SK-N-SH treated with all-trans-retinoic acid at 6 μM for 48 hours (cell line): ENCODE measurements at regions not wholly inside any gene's neighbourhood (a gene's known extent, or its start where the extent isn't known, plus 50 kb on each side); places are given as distances from the start of the nearest gene placed in this dataset.

ENCODE experiments used
- ATAC-seq: fragments of 200-7000 bp; cut with Tn5 transposase; 3 replicates; pipeline ENCODE4 v1.9.1; 2020; ENCODE audit warnings: mild to moderate bottlenecking, moderate library complexity
- ARNTL ChIP-seq: fragments of 450-650 bp; formaldehyde crosslinking; IDR thresholded peaks from 2 replicates; pipeline ENCODE4 v1.5.0; 2020; ENCODE audit warnings: low read depth, mild to moderate bottlenecking, moderate library complexity, borderline replicate concordance
- CSDC2 ChIP-seq: fragments of 250-450 bp; sonication (Bioruptor Pico); IDR thresholded peaks from 2 replicates; pipeline ENCODE4 v1.5.0; 2020; ENCODE audit warnings: mild to moderate bottlenecking, moderate library complexity
- ESRRG ChIP-seq: fragments of 250-450 bp; sonication (Bioruptor Pico); IDR thresholded peaks from 2 replicates; pipeline ENCODE4 v1.6.1; 2021; ENCODE audit warnings: mild to moderate bottlenecking
- GLIS3 ChIP-seq: fragments of 250-450 bp; sonication (Bioruptor Pico); IDR thresholded peaks from 2 replicates; pipeline ENCODE4 v1.5.0; 2020; ENCODE audit warnings: mild to moderate bottlenecking, moderate library complexity
- ISL1 ChIP-seq: fragments of 250-450 bp; sonication (Bioruptor Pico); IDR thresholded peaks from 2 replicates; pipeline ENCODE4 v2.1.2; 2022; ENCODE audit warnings: mild to moderate bottlenecking, moderate library complexity
- OSR1 ChIP-seq: fragments of 250-450 bp; sonication (Bioruptor Pico); IDR thresholded peaks from 2 replicates; pipeline ENCODE4 v1.8.0; 2022; ENCODE audit warnings: moderate library complexity, mild to moderate bottlenecking, inconsistent platforms
- RARB ChIP-seq: fragments of 250-450 bp; sonication (Bioruptor Pico); IDR thresholded peaks from 2 replicates; pipeline ENCODE4 v1.8.0; 2021; ENCODE audit warnings: mild to moderate bottlenecking, moderate library complexity
- SNAI2 ChIP-seq: fragments of 250-450 bp; sonication (Bioruptor Pico); IDR thresholded peaks from 2 replicates; pipeline ENCODE4 v1.5.0; 2020; ENCODE audit warnings: mild to moderate bottlenecking, moderate library complexity
- TCF4 ChIP-seq: fragments of 250-450 bp; sonication (Bioruptor Pico); IDR thresholded peaks from 2 replicates; pipeline ENCODE4 v1.8.0; 2021; ENCODE audit warnings: mild to moderate bottlenecking, moderate library complexity, borderline replicate concordance
- TOX ChIP-seq: fragments of 250-450 bp; sonication (Bioruptor Pico); IDR thresholded peaks from 2 replicates; pipeline ENCODE4 v1.8.0; 2021; ENCODE audit warnings: mild to moderate bottlenecking, moderate library complexity, borderline replicate concordance
- ZC3H10 ChIP-seq: fragments of 250-450 bp; sonication (Bioruptor Pico); IDR thresholded peaks from 2 replicates; pipeline ENCODE4 v1.5.1; 2021; ENCODE audit warnings: mild to moderate bottlenecking, moderate library complexity
- ZFP3 ChIP-seq: fragments of 250-450 bp; sonication (Bioruptor Pico); IDR thresholded peaks from 2 replicates; pipeline ENCODE4 v1.5.0; 2020; ENCODE audit warnings: mild to moderate bottlenecking, moderate library complexity
- ZFP30 ChIP-seq: fragments of 450-650 bp; formaldehyde crosslinking; IDR thresholded peaks from 2 replicates; pipeline ENCODE4 v1.5.0; 2022; ENCODE audit warnings: mild to moderate bottlenecking, moderate library complexity
- ZNF565 ChIP-seq: fragments of 450-650 bp; formaldehyde crosslinking; conservative IDR thresholded peaks from 2 replicates; pipeline ENCODE4 v1.5.0; 2020; ENCODE audit warnings: low read depth, mild to moderate bottlenecking, moderate library complexity
- ZNF70 ChIP-seq: fragments of 450-650 bp; formaldehyde crosslinking; IDR thresholded peaks from 2 replicates; pipeline ENCODE4 v1.5.0; 2020; ENCODE audit warnings: mild to moderate bottlenecking, moderate library complexity
- ZNF8 ChIP-seq: fragments of 450-650 bp; formaldehyde crosslinking; IDR thresholded peaks from 2 replicates; pipeline ENCODE4 v1.5.0; 2020; ENCODE audit warnings: mild to moderate bottlenecking, moderate library complexity
- TF ChIP-seq, protein P1 (sequence below): fragments of 250-450 bp; sonication (Bioruptor Pico); IDR thresholded peaks from 2 replicates; pipeline ENCODE4 v1.8.0; 2020; ENCODE audit warnings: mild to moderate bottlenecking, moderate library complexity, borderline replicate concordance
- TF ChIP-seq, protein P2 (sequence below): fragments of 250-450 bp; sonication (Bioruptor Pico); IDR thresholded peaks from 2 replicates; pipeline ENCODE4 v1.5.1; 2020; ENCODE audit warnings: low read depth, mild to moderate bottlenecking, moderate library complexity
- TF ChIP-seq, protein P3 (sequence below): fragments of 250-450 bp; sonication (Bioruptor Pico); IDR thresholded peaks from 2 replicates; pipeline ENCODE4 v1.8.0; 2021; ENCODE audit warnings: low read depth, mild to moderate bottlenecking, moderate library complexity, borderline replicate concordance
- TF ChIP-seq, protein P4 (sequence below): fragments of 250-450 bp; sonication (Bioruptor Pico); IDR thresholded peaks from 2 replicates; pipeline ENCODE4 v1.5.1; 2021; ENCODE audit warnings: mild to moderate bottlenecking, moderate library complexity

DNA sequence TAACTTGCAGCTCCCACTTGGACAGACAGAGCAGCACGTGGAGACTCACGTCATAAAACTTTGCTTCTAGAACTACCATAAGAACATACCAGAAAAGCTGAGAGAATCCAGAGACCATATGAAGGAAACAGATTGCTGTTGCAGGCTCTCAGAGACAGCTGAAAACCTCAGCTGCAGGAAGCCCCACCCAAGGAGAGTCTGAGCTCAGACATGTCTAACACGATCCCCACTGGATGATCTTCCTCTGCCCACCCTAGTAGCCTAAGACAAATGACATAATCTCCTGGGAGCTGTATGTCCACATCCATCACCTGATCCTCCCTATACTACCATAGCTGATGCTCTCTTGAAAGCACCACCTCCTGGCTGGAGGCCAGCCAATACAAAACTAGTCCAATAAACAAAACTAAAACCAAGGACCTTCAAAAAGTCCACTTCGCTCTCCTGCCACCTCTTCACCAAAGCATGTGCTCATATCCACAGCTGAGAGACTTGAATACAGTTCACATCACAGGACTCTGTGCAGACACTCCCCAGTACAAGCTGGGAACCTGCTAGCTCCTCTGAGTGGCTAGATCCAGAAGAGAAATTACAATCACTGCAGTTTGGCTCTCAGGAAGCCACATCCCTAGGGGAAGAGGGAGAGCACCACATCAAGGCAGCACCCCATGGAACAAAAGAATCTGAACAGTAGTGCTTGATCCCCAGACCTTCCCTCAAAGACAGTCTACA is 257.4 kb downstream of the TRIM36 start:
- TF ChIP-seq, protein P1, sequence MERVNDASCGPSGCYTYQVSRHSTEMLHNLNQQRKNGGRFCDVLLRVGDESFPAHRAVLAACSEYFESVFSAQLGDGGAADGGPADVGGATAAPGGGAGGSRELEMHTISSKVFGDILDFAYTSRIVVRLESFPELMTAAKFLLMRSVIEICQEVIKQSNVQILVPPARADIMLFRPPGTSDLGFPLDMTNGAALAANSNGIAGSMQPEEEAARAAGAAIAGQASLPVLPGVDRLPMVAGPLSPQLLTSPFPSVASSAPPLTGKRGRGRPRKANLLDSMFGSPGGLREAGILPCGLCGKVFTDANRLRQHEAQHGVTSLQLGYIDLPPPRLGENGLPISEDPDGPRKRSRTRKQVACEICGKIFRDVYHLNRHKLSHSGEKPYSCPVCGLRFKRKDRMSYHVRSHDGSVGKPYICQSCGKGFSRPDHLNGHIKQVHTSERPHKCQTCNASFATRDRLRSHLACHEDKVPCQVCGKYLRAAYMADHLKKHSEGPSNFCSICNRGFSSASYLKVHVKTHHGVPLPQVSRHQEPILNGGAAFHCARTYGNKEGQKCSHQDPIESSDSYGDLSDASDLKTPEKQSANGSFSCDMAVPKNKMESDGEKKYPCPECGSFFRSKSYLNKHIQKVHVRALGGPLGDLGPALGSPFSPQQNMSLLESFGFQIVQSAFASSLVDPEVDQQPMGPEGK, result no peak
- TF ChIP-seq ZFP3, result no peak
- no peak for TF ChIP-seq ZNF565 (CRISPR knock-in tag)
- no peak for TF ChIP-seq TOX
- no peak for TF ChIP-seq SNAI2 (CRISPR knock-in tag)
- TF ChIP-seq, protein P2, sequence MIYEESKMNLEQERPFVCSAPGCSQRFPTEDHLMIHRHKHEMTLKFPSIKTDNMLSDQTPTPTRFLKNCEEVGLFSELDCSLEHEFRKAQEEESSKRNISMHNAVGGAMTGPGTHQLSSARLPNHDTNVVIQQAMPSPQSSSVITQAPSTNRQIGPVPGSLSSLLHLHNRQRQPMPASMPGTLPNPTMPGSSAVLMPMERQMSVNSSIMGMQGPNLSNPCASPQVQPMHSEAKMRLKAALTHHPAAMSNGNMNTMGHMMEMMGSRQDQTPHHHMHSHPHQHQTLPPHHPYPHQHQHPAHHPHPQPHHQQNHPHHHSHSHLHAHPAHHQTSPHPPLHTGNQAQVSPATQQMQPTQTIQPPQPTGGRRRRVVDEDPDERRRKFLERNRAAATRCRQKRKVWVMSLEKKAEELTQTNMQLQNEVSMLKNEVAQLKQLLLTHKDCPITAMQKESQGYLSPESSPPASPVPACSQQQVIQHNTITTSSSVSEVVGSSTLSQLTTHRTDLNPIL (CRISPR knock-in tag), result no peak
- no peak for TF ChIP-seq TCF4 (CRISPR knock-in tag)
- TF ChIP-seq OSR1 (CRISPR knock-in tag), result no peak
- TF ChIP-seq, protein P3, sequence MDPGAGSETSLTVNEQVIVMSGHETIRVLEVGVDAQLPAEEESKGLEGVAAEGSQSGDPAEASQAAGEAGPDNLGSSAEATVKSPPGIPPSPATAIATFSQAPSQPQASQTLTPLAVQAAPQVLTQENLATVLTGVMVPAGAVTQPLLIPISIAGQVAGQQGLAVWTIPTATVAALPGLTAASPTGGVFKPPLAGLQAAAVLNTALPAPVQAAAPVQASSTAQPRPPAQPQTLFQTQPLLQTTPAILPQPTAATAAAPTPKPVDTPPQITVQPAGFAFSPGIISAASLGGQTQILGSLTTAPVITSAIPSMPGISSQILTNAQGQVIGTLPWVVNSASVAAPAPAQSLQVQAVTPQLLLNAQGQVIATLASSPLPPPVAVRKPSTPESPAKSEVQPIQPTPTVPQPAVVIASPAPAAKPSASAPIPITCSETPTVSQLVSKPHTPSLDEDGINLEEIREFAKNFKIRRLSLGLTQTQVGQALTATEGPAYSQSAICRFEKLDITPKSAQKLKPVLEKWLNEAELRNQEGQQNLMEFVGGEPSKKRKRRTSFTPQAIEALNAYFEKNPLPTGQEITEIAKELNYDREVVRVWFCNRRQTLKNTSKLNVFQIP (CRISPR knock-in tag), result no peak
- TF ChIP-seq, protein P4, sequence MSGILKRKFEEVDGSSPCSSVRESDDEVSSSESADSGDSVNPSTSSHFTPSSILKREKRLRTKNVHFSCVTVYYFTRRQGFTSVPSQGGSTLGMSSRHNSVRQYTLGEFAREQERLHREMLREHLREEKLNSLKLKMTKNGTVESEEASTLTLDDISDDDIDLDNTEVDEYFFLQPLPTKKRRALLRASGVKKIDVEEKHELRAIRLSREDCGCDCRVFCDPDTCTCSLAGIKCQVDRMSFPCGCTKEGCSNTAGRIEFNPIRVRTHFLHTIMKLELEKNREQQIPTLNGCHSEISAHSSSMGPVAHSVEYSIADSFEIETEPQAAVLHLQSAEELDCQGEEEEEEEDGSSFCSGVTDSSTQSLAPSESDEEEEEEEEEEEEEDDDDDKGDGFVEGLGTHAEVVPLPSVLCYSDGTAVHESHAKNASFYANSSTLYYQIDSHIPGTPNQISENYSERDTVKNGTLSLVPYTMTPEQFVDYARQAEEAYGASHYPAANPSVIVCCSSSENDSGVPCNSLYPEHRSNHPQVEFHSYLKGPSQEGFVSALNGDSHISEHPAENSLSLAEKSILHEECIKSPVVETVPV (CRISPR knock-in tag), result no peak
- TF ChIP-seq CSDC2 (CRISPR knock-in tag), result no peak
- no peak for TF ChIP-seq ZFP30 (CRISPR knock-in tag)
- no peak for TF ChIP-seq ESRRG
- no peak for TF ChIP-seq ZNF70 (CRISPR knock-in tag)
- no peak for TF ChIP-seq ISL1
- TF ChIP-seq ZC3H10, result no peak
- ATAC-seq, result no peak

DNA sequence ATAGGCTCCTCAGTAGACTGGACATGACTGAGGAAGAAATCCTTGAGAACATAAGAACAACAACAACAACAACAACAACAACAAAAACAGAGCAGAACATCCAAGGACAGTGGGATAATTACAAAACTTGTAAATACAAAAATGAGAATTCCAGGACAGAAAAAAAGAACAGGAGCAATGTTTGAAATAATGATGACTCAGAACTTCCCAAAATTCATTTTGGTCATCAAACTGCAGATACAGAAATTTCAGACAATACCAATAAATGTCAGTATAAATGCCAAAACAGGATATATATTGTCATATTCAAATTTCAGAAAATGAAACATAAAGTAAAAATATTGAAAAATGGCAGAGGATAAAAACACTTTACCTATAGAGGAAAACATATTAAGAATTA is 259.0 kb downstream of the TRIM36 start:
- TF ChIP-seq SNAI2 (CRISPR knock-in tag) (no peak), RARB (CRISPR knock-in tag) (no peak), ZNF8 (no peak), ISL1 (no peak), OSR1 (CRISPR knock-in tag) (no peak), GLIS3 (CRISPR knock-in tag) (no peak)
- TF ChIP-seq, protein P4 (CRISPR knock-in tag), result no peak
- no peak for ATAC-seq

DNA sequence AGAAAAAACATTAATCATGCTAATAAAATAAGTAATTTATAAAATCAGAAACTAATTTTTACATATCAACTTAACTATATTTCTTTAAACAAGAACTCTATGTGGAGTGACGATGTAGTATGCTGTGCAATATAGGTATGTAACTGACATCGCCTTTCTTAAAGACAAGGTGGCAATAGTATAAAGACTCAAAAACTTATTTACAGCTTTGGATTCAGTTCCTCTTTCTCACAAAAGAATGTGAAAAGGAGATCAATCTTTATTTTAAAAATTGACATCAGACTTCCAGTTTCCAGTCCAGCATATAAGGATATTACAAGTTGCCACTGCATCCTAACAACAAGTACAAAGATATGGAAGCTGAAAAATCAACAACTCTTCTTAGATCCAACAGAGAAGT is 260.3 kb downstream of the TRIM36 start:
- no peak for ATAC-seq
- TF ChIP-seq TCF4 (CRISPR knock-in tag), result no peak
- no peak for TF ChIP-seq TOX
- TF ChIP-seq, protein P3 (CRISPR knock-in tag), result no peak
- TF ChIP-seq ARNTL (CRISPR knock-in tag), result no peak
- no peak for TF ChIP-seq RARB (CRISPR knock-in tag)
